MM.1S (cell line): ENCODE measurements at regions not wholly inside any gene's neighbourhood (a gene's known extent, or its start where the extent isn't known, plus 50 kb on each side); places are given as distances from the start of the nearest gene placed in this dataset.

Experiments used
- CTCF ChIP-seq: fragments of 300-600 bp; sonication (generic); IDR thresholded peaks from 2 replicates; pipeline ENCODE4 v1.5.1; 2016; ENCODE audit warnings: antibody characterized with exemption, low read length, mixed read lengths
- EZH2 ChIP-seq: fragments of 300-600 bp; sonication (generic); optimal IDR thresholded peaks from 2 replicates; pipeline ENCODE3; 2017; ENCODE audit warnings: low read depth, mild to moderate bottlenecking, antibody characterized with exemption, low read length, mixed read lengths
- EZH2phosphoT487 ChIP-seq: fragments of 300-600 bp; sonication (generic); IDR thresholded peaks from 2 replicates; pipeline ENCODE4 v1.6.1; 2018; ENCODE audit warnings: antibody characterized with exemption, low read length

- TF ChIP-seq CTCF (no peak), EZH2phosphoT487 (no peak), EZH2 (no peak)
These were observed 139.1 kb downstream of the WNT7A start for GRCh38 chr3:13740795-13741194.
